ENCODE measurements at regions not wholly inside any gene's neighbourhood (a gene's known extent, or its start where the extent isn't known, plus 50 kb on each side); places are given as distances from the start of the nearest gene placed in this dataset.

GRCh38 chr20:40769677-40770285 is 80.7 kb upstream of the MAFB start:
- no peaks in the 10 kb centered on the region for H3K9me3 Mint-ChIP-seq (ENCODE audit: low read depth, unreplicated experiment)
- H3K4me1 Mint-ChIP-seq (ENCODE audit: low read depth, unreplicated experiment), result no peaks in the 10 kb centered on the region
- H3K27me3 Mint-ChIP-seq (ENCODE audit: unreplicated experiment), result peaks cover 98% of the 10 kb centered on the region
- H3K27ac Mint-ChIP-seq (ENCODE audit: unreplicated experiment), result no peak overlapping the region
- no peak overlapping the region for H3K4me3 Mint-ChIP-seq (ENCODE audit: low read depth, unreplicated experiment)
- no peak for DNase-seq
- no TSS peak for BruUV-seq (replicated peaks)
- no peak for TF ChIP-seq CTCF (IDR thresholded peaks at IDR 0.05; ENCODE audit: unreplicated experiment)
- CTCF ChIA-PET, result interaction anchor here (1.6 kb wide), 1 partner anchor 12 kb away, joined by 3 read pairs; no protein-coding TSS in a partner anchor
- intact Hi-C loops (cut with micrococcal nuclease; ENCODE audit: unreplicated experiment), result no loop called here
- H3K36me3 Mint-ChIP-seq (ENCODE audit: insufficient read depth, unreplicated experiment), result no peaks in the 10 kb centered on the region

- Mint-ChIP-seq H3K27ac (ENCODE audit: unreplicated experiment) (no peak overlapping the region), H3K4me3 (ENCODE audit: low read depth, unreplicated experiment) (no peak overlapping the region), H3K9me3 (ENCODE audit: low read depth, unreplicated experiment) (no peaks in the 10 kb centered on the region), H3K36me3 (ENCODE audit: insufficient read depth, unreplicated experiment) (no peaks in the 10 kb centered on the region), H3K4me1 (ENCODE audit: low read depth, unreplicated experiment) (no peaks in the 10 kb centered on the region), H3K27me3 (ENCODE audit: unreplicated experiment) (peaks cover 96% of the 10 kb centered on the region)
- intact Hi-C loops (cut with micrococcal nuclease; ENCODE audit: unreplicated experiment), result no loop called here
- no peak for TF ChIP-seq CTCF (IDR thresholded peaks at IDR 0.05; ENCODE audit: unreplicated experiment)
- no peak for DNase-seq
- no TSS peak for BruUV-seq (replicated peaks)
- CTCF ChIA-PET, result interaction anchor here (1.6 kb wide), 1 partner anchor 13 kb away, joined by 3 read pairs; no protein-coding TSS in a partner anchor
Observed at GRCh38 chr20:40770564-40771307, 81.7 kb upstream of the MAFB start.

- peaks cover 95% of the 10 kb centered on the region for H3K27me3 Mint-ChIP-seq (ENCODE audit: unreplicated experiment)
- H3K4me3 Mint-ChIP-seq (ENCODE audit: low read depth, unreplicated experiment), result no peak overlapping the region
- no peaks in the 10 kb centered on the region for H3K4me1 Mint-ChIP-seq (ENCODE audit: low read depth, unreplicated experiment)
- CTCF ChIA-PET, result no interaction called here
- no peak for DNase-seq
- no peaks in the 10 kb centered on the region for H3K36me3 Mint-ChIP-seq (ENCODE audit: insufficient read depth, unreplicated experiment)
- H3K9me3 Mint-ChIP-seq (ENCODE audit: low read depth, unreplicated experiment), result no peaks in the 10 kb centered on the region
- BruUV-seq (replicated peaks), result no TSS peak
- intact Hi-C loops (cut with micrococcal nuclease; ENCODE audit: unreplicated experiment), result no loop called here
- H3K27ac Mint-ChIP-seq (ENCODE audit: unreplicated experiment), result no peak overlapping the region
- no peak for TF ChIP-seq CTCF (IDR thresholded peaks at IDR 0.05; ENCODE audit: unreplicated experiment)
Observed at GRCh38 chr20:40771308-40771610, 82.2 kb upstream of the MAFB start.

- DNase-seq, result no peak
- CTCF ChIA-PET, result no interaction called here
- TF ChIP-seq CTCF (IDR thresholded peaks at IDR 0.05; ENCODE audit: unreplicated experiment), result no peak
- H3K27me3 Mint-ChIP-seq (ENCODE audit: unreplicated experiment), result peaks cover 94% of the 10 kb centered on the region
- no TSS peak for BruUV-seq (replicated peaks)
- H3K9me3 Mint-ChIP-seq (ENCODE audit: low read depth, unreplicated experiment), result no peaks in the 10 kb centered on the region
- intact Hi-C loops (cut with micrococcal nuclease; ENCODE audit: unreplicated experiment), result no loop called here
- no peak overlapping the region for H3K27ac Mint-ChIP-seq (ENCODE audit: unreplicated experiment)
- no peaks in the 10 kb centered on the region for H3K36me3 Mint-ChIP-seq (ENCODE audit: insufficient read depth, unreplicated experiment)
- no peak overlapping the region for H3K4me3 Mint-ChIP-seq (ENCODE audit: low read depth, unreplicated experiment)
- H3K4me1 Mint-ChIP-seq (ENCODE audit: low read depth, unreplicated experiment), result no peaks in the 10 kb centered on the region
Observed at GRCh38 chr20:40771848-40772511, 82.9 kb upstream of the MAFB start.

All from Calu3 (cell line).